OCI-LY3 (cell line): ENCODE measurements at regions not wholly inside any gene's neighbourhood (a gene's known extent, or its start where the extent isn't known, plus 50 kb on each side); places are given as distances from the start of the nearest gene placed in this dataset.
"Not testable (repeated sequence)": the region's sequence is repeated elsewhere in the genome, so short reads cannot be mapped to it uniquely, and the experiment has no call there.

ENCODE experiments used
- H2AFZ ChIP-seq: fragments of 200-600, 300-600 bp; shearing (Covaris generic); 2 replicates; pipeline ENCODE4 v1.6.0; 2014; ENCODE audit warnings: antibody characterized with exemption, low read depth, low read length
- H3K27ac ChIP-seq: fragments of 200-600, 300-600 bp; sonication (generic); 2 replicates; pipeline ENCODE4 v1.5.1; 2014; ENCODE audit warnings: mild to moderate bottlenecking, low read length, moderate library complexity, mixed read lengths
- H3K27me3 ChIP-seq: fragments of 200-600, 300-600 bp; sonication (generic); 2 replicates; pipeline ENCODE4 v1.6.1; 2014; ENCODE audit warnings: low read depth, low read length, mixed read lengths
- H3K36me3 ChIP-seq: fragments of 200-600, 300-600 bp; sonication (generic); replicated peaks from 2 replicates; pipeline ENCODE3; 2014; ENCODE audit warnings: low read depth, low read length, mixed read lengths
- H3K4me1 ChIP-seq: fragments of 300-600, 200-600 bp; sonication (generic); 2 replicates; pipeline ENCODE4 v1.6.1; 2014; ENCODE audit warnings: low read length, mixed read lengths
- H3K4me2 ChIP-seq: fragments of 200-600, 300-600 bp; sonication (generic); 2 replicates; pipeline ENCODE4 v1.6.1; 2014; ENCODE audit warnings: low read length, mixed read lengths
- H3K4me3 ChIP-seq: fragments of 300-600, 200-600 bp; sonication (generic); 2 replicates; pipeline ENCODE4 v1.5.1; 2014; ENCODE audit warnings: antibody characterized with exemption, mild to moderate bottlenecking, low read length, moderate library complexity
- H3K79me2 ChIP-seq: fragments of 300-600, 200-600 bp; shearing (Covaris generic); 2 replicates; pipeline ENCODE4 v1.6.1; 2014; ENCODE audit warnings: mild to moderate bottlenecking, low read length, mixed read lengths
- H3K9ac ChIP-seq: fragments of 300-600, 200-600 bp; shearing (Covaris generic); 2 replicates; pipeline ENCODE4 v1.6.0; 2014; ENCODE audit warnings: mild to moderate bottlenecking, low read length, moderate library complexity
- H3K9me3 ChIP-seq: fragments of 200-600, 300-600 bp; shearing (Covaris generic); 2 replicates; pipeline ENCODE4 v1.6.1; 2014; ENCODE audit warnings: low read length, mixed read lengths; ENCODE audit not compliant: insufficient read depth
- H4K20me1 ChIP-seq: fragments of 200-600, 300-600 bp; sonication (generic); 2 replicates; pipeline ENCODE4 v1.6.1; 2016; ENCODE audit warnings: low read length, mixed read lengths; ENCODE audit not compliant: insufficient read depth
- EZH2phosphoT487 ChIP-seq: fragments of 200-600 bp; shearing (Covaris generic); IDR thresholded peaks from 2 replicates; pipeline ENCODE4 v1.6.1; 2018; ENCODE audit warnings: antibody characterized with exemption, mixed run types, low read depth
- TF ChIP-seq, protein P1 (sequence below): fragments of 200-600, 300-600 bp; sonication (generic); IDR thresholded peaks from 2 replicates; pipeline ENCODE4 v1.5.1; 2014; ENCODE audit warnings: antibody characterized with exemption, low read length, low read depth

DNA sequence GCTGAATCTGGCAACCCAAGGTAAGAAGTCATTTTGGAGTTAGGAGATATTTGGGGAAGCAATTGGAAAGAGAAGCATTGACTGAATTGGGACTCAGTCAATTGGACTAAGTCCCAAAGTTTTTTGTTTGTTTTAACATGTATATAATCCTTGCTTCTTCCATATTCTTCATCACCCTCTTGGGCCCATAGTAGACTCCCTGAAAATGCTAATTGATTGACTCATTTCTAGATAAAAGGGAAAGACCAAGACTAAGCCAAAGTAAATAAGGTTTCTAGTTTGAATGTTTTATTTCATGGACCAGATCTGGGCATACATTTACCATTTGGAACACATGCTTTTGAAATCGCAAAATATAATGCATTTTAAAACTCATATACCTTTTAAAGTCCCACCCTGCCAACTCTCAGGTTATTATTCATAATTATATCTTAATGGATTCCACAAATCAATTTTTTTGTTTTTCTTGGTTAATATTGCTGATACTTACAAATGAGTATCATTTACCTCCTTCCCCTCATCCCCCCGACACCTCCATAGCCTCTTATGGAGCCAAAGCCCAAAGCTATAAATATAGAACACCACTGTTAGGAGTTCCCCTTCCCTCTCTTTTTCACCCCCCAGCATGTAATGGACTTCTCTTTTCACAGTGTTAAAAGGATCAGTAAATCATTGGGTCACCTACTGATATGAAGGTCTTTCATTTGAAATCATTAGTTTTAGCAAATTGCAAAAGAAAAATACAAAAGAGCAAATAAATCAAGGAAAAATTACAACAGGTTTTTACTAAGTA is 674.0 kb upstream of the SOX9 start:
- H3K4me2 ChIP-seq, result no peak overlapping the region
- no peaks in the 10 kb centered on the region for H3K9me3 ChIP-seq
- H3K27me3 ChIP-seq, result no peaks in the 10 kb centered on the region
- H3K36me3 ChIP-seq, result no peaks in the 10 kb centered on the region
- H3K27ac ChIP-seq, result no peak overlapping the region
- TF ChIP-seq EZH2phosphoT487, result no peak
- TF ChIP-seq, protein P1, sequence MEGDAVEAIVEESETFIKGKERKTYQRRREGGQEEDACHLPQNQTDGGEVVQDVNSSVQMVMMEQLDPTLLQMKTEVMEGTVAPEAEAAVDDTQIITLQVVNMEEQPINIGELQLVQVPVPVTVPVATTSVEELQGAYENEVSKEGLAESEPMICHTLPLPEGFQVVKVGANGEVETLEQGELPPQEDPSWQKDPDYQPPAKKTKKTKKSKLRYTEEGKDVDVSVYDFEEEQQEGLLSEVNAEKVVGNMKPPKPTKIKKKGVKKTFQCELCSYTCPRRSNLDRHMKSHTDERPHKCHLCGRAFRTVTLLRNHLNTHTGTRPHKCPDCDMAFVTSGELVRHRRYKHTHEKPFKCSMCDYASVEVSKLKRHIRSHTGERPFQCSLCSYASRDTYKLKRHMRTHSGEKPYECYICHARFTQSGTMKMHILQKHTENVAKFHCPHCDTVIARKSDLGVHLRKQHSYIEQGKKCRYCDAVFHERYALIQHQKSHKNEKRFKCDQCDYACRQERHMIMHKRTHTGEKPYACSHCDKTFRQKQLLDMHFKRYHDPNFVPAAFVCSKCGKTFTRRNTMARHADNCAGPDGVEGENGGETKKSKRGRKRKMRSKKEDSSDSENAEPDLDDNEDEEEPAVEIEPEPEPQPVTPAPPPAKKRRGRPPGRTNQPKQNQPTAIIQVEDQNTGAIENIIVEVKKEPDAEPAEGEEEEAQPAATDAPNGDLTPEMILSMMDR, result no peak
- no peak overlapping the region for H3K4me3 ChIP-seq
- no peak overlapping the region for H3K9ac ChIP-seq
- no peaks in the 10 kb centered on the region for H3K4me1 ChIP-seq
- H3K79me2 ChIP-seq, result no peaks in the 10 kb centered on the region
- no peak overlapping the region for H2AFZ ChIP-seq
- no peaks in the 10 kb centered on the region for H4K20me1 ChIP-seq

- Histone ChIP-seq H3K4me3 (no peak overlapping the region), H3K79me2 (no peaks in the 10 kb centered on the region), H4K20me1 (no peaks in the 10 kb centered on the region), H3K27me3 (no peaks in the 10 kb centered on the region), H2AFZ (no peak overlapping the region), H3K9ac (no peak overlapping the region), H3K4me1 (no peaks in the 10 kb centered on the region), H3K9me3 (no peaks in the 10 kb centered on the region), H3K36me3 (no peaks in the 10 kb centered on the region), H3K4me2 (no peak overlapping the region), H3K27ac (no peak overlapping the region)
- TF ChIP-seq EZH2phosphoT487, result no peak
- TF ChIP-seq, protein P1, result no peak
Measured at GRCh38 chr17:71447644-71448043, 673.2 kb upstream of the SOX9 start.

DNA sequence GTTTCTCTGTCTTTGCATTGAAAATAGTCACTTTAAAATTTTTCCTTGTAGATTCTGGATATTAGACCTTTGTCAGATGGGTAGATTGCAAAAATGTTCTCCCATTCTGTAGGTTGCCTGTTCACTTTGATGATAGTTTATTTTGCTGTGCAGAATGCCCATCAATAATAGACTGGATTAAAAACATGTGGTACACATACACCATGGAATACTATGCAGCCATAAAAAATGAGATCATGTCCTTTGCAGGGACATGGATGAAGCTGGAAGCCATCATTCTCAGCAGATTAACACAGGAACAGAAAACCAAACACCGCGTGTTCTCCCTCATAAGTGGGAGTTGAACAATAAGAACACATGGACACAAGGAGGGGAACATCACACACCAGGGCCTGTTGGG is 670.2 kb upstream of the SOX9 start:
- not testable (repeated sequence) for H3K36me3 ChIP-seq, H3K4me3 ChIP-seq, H4K20me1 ChIP-seq, H3K27me3 ChIP-seq, H3K27ac ChIP-seq, H3K79me2 ChIP-seq, H3K4me1 ChIP-seq, H2AFZ ChIP-seq, H3K4me2 ChIP-seq, H3K9ac ChIP-seq, H3K9me3 ChIP-seq

DNA sequence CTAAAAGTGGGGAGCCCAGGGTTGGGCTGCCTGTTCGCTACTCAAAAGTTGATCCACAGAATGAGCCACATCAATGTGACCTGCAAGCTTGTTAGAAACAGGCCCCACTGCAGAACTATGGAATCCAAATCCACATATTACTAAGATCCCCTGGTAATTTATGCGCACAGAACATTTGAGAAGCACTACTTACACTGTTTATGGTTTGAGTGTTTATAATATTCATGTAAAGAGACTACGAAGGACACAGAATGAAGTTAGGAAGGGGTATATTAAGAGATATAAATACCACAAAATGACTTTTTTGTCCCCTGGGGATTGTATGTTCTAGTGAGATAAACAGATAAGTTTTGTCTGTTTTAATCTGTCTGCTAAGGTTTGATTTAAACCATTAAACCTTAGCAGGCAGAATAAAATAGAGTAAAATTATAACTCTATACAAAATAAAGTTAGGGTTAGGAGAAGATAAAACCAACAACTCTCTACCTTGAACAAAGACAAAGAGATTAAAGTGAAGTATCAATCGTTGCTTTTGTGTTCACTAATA is 666.9 kb upstream of the SOX9 start:
- H3K36me3 ChIP-seq, result no peaks in the 10 kb centered on the region
- H3K4me2 ChIP-seq, result no peak overlapping the region
- no peaks in the 10 kb centered on the region for H3K27me3 ChIP-seq
- no peak overlapping the region for H3K9ac ChIP-seq
- no peaks in the 10 kb centered on the region for H3K4me1 ChIP-seq
- TF ChIP-seq, protein P1, result no peak
- no peak for TF ChIP-seq EZH2phosphoT487
- no peak overlapping the region for H2AFZ ChIP-seq
- no peak overlapping the region for H3K4me3 ChIP-seq
- H3K9me3 ChIP-seq, result no peaks in the 10 kb centered on the region
- no peaks in the 10 kb centered on the region for H4K20me1 ChIP-seq
- H3K27ac ChIP-seq, result no peak overlapping the region
- H3K79me2 ChIP-seq, result no peaks in the 10 kb centered on the region
